ENCODE measurements at regions not wholly inside any gene's neighbourhood (a gene's known extent, or its start where the extent isn't known, plus 50 kb on each side); places are given as distances from the start of the nearest gene placed in this dataset.
"Not testable (repeated sequence)": the region's sequence is repeated elsewhere in the genome, so short reads cannot be mapped to it uniquely, and the experiment has no call there.

GRCh38 chr16:29315046-29315445, 91.5 kb downstream of the NPIPB11 start:
- in situ Hi-C loops (cut with HindIII; ENCODE audit: low sequenced_read_pairs) = no loop called here
- H3K4me3 ChIP-seq (ENCODE audit: low read depth, low read length) = no peak overlapping the region
- no peak for DNase-seq (ENCODE audit: low read depth, low spot score)
- TF ChIP-seq CTCF (IDR thresholded peaks at IDR 0.05; ENCODE audit: low read depth, low read length) = no peak

GRCh38 chr16:29314292-29314934, 92.1 kb downstream of the NPIPB11 start:
- in situ Hi-C loops (cut with HindIII; ENCODE audit: low sequenced_read_pairs) = no loop called here
- no peak for DNase-seq (ENCODE audit: low read depth, low spot score)
- no peak overlapping the region for H3K4me3 ChIP-seq (ENCODE audit: low read depth, low read length)
- no peak for TF ChIP-seq CTCF (IDR thresholded peaks at IDR 0.05; ENCODE audit: low read depth, low read length)

GRCh38 chr16:29313559-29314048, 92.9 kb downstream of the NPIPB11 start:
- TF ChIP-seq CTCF (IDR thresholded peaks at IDR 0.05; ENCODE audit: low read depth, low read length) = no peak
- DNase-seq (ENCODE audit: low read depth, low spot score) = no peak
- in situ Hi-C loops (cut with HindIII; ENCODE audit: low sequenced_read_pairs) = no loop called here
- H3K4me3 ChIP-seq (ENCODE audit: low read depth, low read length) = no peak overlapping the region

GRCh38 chr16:29312835-29313558, 93.5 kb downstream of the NPIPB11 start:
- DNase-seq (ENCODE audit: low read depth, low spot score) = peak; percentile 24
- no peak overlapping the region for H3K4me3 ChIP-seq (ENCODE audit: low read depth, low read length)
- in situ Hi-C loops (cut with HindIII; ENCODE audit: low sequenced_read_pairs) = no loop called here
- no peak for TF ChIP-seq CTCF (IDR thresholded peaks at IDR 0.05; ENCODE audit: low read depth, low read length)

GRCh38 chr16:29312345-29312675, 94.2 kb downstream of the NPIPB11 start:
- DNase-seq (ENCODE audit: low read depth, low spot score); H3K4me3 ChIP-seq (ENCODE audit: low read depth, low read length); in situ Hi-C loops (cut with HindIII; ENCODE audit: low sequenced_read_pairs): not testable (repeated sequence)

- TF ChIP-seq CTCF (IDR thresholded peaks at IDR 0.05; ENCODE audit: low read depth, low read length) = no peak
- in situ Hi-C loops (cut with HindIII; ENCODE audit: low sequenced_read_pairs) = no loop called here
- DNase-seq (ENCODE audit: low read depth, low spot score) = no peak
- H3K4me3 ChIP-seq (ENCODE audit: low read depth, low read length) = no peak overlapping the region
Measured at GRCh38 chr16:29311461-29312344, 94.8 kb downstream of the NPIPB11 start.
